ENCODE measurements at regions not wholly inside any gene's neighbourhood (a gene's known extent, or its start where the extent isn't known, plus 50 kb on each side); places are given as distances from the start of the nearest gene placed in this dataset.

DNA sequence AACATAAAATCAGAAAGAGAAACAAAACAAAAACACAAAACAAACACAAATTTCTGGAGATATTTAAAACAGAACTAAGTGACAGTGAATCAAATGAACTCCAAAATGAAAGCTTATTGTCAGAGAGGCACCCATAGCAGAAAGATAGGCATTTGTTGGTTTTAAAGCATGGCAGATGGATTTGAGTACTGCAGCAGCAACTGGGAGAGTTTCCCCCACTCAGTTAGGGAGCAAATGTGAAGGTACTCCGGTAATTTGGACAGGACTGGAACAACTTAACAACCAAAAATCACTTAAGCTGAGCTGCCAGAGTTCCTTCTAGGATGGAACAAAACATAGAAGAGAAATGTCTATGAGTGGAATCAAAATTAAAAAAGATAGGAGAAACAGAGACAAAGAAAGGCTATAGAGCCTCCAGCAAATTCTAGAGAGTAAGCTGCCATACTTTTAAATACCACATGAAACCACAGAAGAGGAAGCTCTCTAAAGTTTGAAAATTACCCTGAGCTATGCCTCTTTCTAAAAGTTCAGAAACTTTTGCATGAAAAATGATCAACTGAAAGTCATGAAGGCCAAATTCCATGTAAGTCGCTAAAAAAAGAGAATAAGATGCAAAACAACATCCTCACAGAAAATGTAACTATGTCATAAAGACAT is 1248.3 kb upstream of the USP15 start:
- Histone ChIP-seq H3K9me3 (ENCODE audit: insufficient read depth, low read length) (no peaks in the 10 kb centered on the region), H3K4me2 (ENCODE audit: low read depth, low read length, poor library complexity, severe bottlenecking) (no peak overlapping the region), H3K79me2 (ENCODE audit: insufficient read depth, low read length) (no peaks in the 10 kb centered on the region), H3K27me3 (ENCODE audit: low read length) (no peaks in the 10 kb centered on the region), H3K27ac (ENCODE audit: low read depth, low read length) (no peak overlapping the region), H4K20me1 (ENCODE audit: low read depth, low read length) (no peaks in the 10 kb centered on the region), H3K9ac (ENCODE audit: low read length) (no peak overlapping the region), H2AFZ (ENCODE audit: low read depth, low read length, severe bottlenecking) (no peak overlapping the region), H3F3A (ENCODE audit: insufficient read depth) (no peaks in the 10 kb centered on the region), H3K36me3 (ENCODE audit: low read length) (no peaks in the 10 kb centered on the region), H3K4me3 (ENCODE audit: insufficient read depth, low read length, poor library complexity, severe bottlenecking) (no peak overlapping the region), H3K9me2 (replicated peaks; ENCODE audit: insufficient read depth, low read length) (no peaks in the 10 kb centered on the region)
- no peak for TF ChIP-seq EZH2phosphoT487 (conservative IDR thresholded peaks at IDR 0.05; ENCODE audit: low read length)
- TF ChIP-seq, protein P1, sequence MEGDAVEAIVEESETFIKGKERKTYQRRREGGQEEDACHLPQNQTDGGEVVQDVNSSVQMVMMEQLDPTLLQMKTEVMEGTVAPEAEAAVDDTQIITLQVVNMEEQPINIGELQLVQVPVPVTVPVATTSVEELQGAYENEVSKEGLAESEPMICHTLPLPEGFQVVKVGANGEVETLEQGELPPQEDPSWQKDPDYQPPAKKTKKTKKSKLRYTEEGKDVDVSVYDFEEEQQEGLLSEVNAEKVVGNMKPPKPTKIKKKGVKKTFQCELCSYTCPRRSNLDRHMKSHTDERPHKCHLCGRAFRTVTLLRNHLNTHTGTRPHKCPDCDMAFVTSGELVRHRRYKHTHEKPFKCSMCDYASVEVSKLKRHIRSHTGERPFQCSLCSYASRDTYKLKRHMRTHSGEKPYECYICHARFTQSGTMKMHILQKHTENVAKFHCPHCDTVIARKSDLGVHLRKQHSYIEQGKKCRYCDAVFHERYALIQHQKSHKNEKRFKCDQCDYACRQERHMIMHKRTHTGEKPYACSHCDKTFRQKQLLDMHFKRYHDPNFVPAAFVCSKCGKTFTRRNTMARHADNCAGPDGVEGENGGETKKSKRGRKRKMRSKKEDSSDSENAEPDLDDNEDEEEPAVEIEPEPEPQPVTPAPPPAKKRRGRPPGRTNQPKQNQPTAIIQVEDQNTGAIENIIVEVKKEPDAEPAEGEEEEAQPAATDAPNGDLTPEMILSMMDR (IDR thresholded peaks at IDR 0.05; ENCODE audit: insufficient read depth, low read length, poor library complexity, severe bottlenecking) = no peak

DNA sequence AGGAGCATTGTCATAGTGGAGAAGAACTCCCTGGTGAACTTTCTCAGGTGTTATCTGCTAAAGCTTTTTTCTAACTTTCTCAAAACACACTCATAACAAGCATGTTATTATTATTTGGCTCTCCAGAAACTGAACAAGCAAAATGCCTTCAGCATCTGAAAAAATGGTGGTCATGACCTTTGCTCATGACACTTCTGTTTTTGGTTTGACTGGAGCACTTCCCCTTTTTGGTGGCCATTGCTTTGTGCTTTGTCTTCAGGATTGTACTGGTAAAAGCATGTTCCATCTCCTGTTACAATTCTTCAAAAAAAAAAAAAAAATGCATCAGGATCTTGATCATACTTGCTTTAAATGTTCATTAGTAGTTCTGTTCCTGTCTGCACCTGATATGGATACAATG is 1241.6 kb upstream of the USP15 start:
- H3F3A ChIP-seq (ENCODE audit: insufficient read depth) = no peaks in the 10 kb centered on the region
- no peak overlapping the region for H3K4me2 ChIP-seq (ENCODE audit: low read depth, low read length, poor library complexity, severe bottlenecking)
- no peaks in the 10 kb centered on the region for H3K36me3 ChIP-seq (ENCODE audit: low read length)

DNA sequence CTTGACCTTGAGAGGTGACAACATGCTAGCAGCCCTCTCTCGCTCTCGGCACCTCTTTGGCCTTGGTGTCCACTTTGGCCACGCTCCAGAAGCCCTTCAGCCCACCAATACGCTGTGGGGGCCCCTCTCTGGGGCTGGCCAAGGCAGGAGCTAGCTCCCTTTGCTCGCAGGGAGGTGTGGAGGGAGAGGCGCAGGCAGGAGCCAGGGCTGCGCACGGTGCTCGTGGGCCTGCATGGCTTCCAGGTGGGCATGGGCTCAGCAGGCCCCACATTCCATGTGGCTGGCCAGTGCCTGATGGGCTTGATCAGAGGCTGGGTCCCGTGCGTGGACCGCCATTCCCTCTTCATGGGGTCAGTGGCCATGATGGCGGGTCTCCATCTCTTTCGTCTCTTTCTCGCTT is 1237.0 kb upstream of the USP15 start:
- no peaks in the 10 kb centered on the region for H3K9me2 ChIP-seq (replicated peaks; ENCODE audit: insufficient read depth, low read length)
- H3K9me3 ChIP-seq (ENCODE audit: insufficient read depth, low read length) = no peaks in the 10 kb centered on the region; the same call in 1 of the 2 replicates
- TF ChIP-seq, protein P1 (IDR thresholded peaks at IDR 0.05; ENCODE audit: insufficient read depth, low read length, poor library complexity, severe bottlenecking) = no peak
- TF ChIP-seq EZH2phosphoT487 (conservative IDR thresholded peaks at IDR 0.05; ENCODE audit: low read length) = no peak
- no peak overlapping the region for H3K9ac ChIP-seq (ENCODE audit: low read length)
- H3F3A ChIP-seq (ENCODE audit: insufficient read depth) = no peaks in the 10 kb centered on the region
- H3K27me3 ChIP-seq (ENCODE audit: low read length) = no peaks in the 10 kb centered on the region
- H3K79me2 ChIP-seq (ENCODE audit: insufficient read depth, low read length) = no peaks in the 10 kb centered on the region
- no peak overlapping the region for H3K27ac ChIP-seq (ENCODE audit: low read depth, low read length)
- no peaks in the 10 kb centered on the region for H3K36me3 ChIP-seq (ENCODE audit: low read length)
- H4K20me1 ChIP-seq (ENCODE audit: low read depth, low read length) = no peaks in the 10 kb centered on the region
- no peak overlapping the region for H3K4me3 ChIP-seq (ENCODE audit: insufficient read depth, low read length, poor library complexity, severe bottlenecking)
- no peak overlapping the region for H2AFZ ChIP-seq (ENCODE audit: low read depth, low read length, severe bottlenecking)
- H3K4me2 ChIP-seq (ENCODE audit: low read depth, low read length, poor library complexity, severe bottlenecking) = no peak overlapping the region

More for the DNA sequence above, 1241.6 kb upstream of the USP15 start:
- Histone ChIP-seq H3K27me3 (ENCODE audit: low read length) (no peaks in the 10 kb centered on the region), H3K9me3 (ENCODE audit: insufficient read depth, low read length) (no peaks in the 10 kb centered on the region; the same call in 1 of the 2 replicates), H3K4me3 (ENCODE audit: insufficient read depth, low read length, poor library complexity, severe bottlenecking) (no peak overlapping the region), H3K27ac (ENCODE audit: low read depth, low read length) (no peak overlapping the region), H3K79me2 (ENCODE audit: insufficient read depth, low read length) (no peaks in the 10 kb centered on the region), H2AFZ (ENCODE audit: low read depth, low read length, severe bottlenecking) (no peak overlapping the region), H4K20me1 (ENCODE audit: low read depth, low read length) (no peaks in the 10 kb centered on the region), H3K9me2 (replicated peaks; ENCODE audit: insufficient read depth, low read length) (no peaks in the 10 kb centered on the region), H3K9ac (ENCODE audit: low read length) (no peak overlapping the region)
- TF ChIP-seq, protein P1 (IDR thresholded peaks at IDR 0.05; ENCODE audit: insufficient read depth, low read length, poor library complexity, severe bottlenecking) = no peak
- TF ChIP-seq EZH2phosphoT487 (conservative IDR thresholded peaks at IDR 0.05; ENCODE audit: low read length) = no peak
